ACHN (cell line): ENCODE measurements at regions not wholly inside any gene's neighbourhood (a gene's known extent, or its start where the extent isn't known, plus 50 kb on each side); places are given as distances from the start of the nearest gene placed in this dataset.

ENCODE experiments used
- DNase-seq: peaks from one replicate; pipeline ENCODE4 v3.0.0-alpha.2; 2015
- in situ Hi-C: cut with HindIII; loops from 2 replicates; pipeline ENCODE4 v1.10.0; 2017; ENCODE audit warnings: low sequenced_read_pairs, low pct_ligation_motif_present, low pct_unique_long_range_greater_than_20kb

DNA sequence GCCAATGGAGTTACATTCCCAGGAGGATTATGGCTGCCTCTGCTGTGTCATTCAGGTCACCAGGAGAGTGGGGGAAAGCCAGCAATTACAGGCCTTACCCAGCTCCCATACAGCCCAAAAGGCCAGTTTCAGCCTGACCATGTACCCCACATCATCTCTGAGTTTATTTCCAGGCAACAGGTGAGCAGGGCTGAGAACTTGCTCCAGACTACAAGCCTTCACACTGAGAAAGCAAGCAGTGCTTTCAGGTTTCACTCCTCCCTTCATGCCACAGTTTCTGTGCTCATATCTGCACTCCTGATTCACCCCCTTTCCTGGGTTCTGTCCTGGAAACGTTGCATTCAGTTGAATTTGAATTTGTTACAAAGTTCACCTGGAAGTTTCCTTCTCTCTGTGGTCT is 68.1 kb upstream of the ABI3BP start:
- in situ Hi-C loops: no loop called here
- no peak for DNase-seq

DNA sequence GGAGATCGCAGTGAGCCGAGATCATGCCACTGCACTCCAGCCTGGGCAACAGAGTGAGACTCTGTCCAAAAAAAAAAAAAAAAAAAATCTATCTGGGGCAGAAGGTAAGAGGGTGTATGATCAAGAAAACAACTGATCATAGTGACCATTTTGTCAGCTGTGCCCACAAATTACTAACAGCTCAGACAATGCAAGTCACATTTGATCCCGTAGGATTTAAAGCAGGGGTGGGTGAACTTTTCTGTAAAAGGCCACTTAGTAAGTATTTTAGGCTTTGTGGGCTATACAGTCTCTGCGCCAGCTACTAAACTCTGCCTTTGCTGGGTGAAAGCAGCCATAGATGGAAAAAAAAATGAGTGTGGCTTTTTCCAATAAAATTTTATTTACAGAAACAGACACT is 57.6 kb upstream of the ABI3BP start:
- in situ Hi-C loops: no loop called here
- no peak for DNase-seq

DNA sequence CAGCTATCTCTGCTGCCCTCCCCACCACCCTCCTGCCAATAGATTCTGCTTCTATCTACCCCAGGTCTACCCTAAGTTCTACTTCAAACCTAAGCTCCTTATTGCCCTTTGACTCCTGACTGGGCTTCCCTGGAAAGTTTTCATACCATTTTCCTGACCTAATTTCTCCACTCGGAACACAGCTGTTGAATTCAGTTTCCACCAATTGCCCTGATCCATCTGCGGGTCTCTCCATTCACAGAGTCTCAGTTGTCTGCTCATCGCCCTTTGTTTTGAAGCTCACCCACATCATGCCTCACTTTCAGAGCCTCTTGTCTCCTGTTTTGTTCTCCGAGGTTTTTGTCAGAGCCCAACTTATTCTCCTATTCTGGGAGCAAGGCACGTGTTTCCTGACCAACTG is 56.8 kb upstream of the ABI3BP start:
- in situ Hi-C loops: no loop called here
- DNase-seq: no peak

DNA sequence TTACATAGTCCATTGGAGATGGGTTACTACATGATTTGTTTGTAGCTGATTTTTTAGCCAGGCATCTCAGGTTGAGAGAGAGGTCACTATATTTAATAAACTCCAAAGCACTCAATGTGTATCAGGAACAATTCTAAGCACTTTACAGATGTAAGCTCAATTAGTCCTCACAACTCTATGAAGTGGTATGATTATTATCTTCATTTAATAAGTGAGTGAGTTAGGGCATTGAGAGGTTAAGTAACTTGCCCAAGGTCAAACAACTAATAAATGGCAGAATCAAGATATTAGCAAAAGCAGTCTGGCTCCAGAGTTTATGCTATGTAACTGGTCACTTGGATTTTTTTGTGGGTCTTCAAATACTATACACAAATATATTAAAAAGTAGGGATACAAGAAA is 56.3 kb upstream of the ABI3BP start:
- no peak for DNase-seq
- in situ Hi-C loops: no loop called here

DNA sequence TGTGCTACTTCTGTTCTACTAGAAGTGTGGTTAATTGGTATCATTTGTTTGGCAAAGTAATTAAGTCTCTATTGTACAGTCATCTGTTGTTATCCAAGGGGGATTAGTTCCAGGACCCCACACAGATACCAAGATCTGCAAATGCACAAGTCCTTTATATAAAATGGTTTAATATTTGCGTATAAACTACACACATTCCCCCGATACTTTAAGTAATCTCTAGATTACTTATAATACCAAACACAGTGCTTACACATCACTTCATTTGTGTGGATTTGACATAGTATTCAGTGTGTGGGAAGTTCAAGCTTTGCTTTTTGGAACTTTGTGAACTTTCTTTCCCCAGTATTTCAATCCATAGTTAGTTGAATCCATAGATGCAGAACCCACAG is 50.5 kb upstream of the ABI3BP start:
- in situ Hi-C loops: no loop called here
- DNase-seq: no peak

DNA sequence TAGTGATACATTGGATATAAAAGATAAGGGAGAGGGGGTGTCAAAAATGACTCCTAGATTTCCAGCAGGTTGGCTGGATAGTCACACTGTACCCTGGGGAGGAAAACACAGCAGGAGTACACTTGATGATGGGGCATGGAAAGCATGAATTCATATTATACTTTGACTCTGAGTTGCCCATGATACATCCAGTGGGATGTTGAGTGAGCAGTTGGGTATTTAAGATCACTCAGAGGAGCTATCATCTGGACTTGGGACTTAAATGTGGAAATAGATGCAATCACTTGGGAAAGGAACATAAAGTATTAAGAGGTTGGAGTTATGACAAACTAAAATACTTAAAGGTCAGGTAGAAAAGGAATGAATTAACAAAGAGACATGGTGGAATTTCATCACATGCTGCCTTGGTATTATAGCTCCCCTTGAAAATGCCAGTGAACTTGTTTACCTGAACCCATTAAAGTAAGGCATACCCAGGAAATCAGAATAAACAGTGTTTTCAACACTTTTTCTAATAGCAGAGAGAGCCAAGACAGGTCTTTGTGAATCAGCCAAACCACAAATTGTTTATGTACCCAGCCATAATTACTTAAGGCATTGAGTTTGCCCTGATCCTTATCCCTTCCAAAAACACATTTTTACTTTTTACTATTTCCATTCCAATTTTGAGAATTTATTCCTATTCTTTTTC is 49.9 kb upstream of the ABI3BP start:
- in situ Hi-C loops: no loop called here
- no peak for DNase-seq
